ENCODE measurements at regions not wholly inside any gene's neighbourhood (a gene's known extent, or its start where the extent isn't known, plus 50 kb on each side); places are given as distances from the start of the nearest gene placed in this dataset.
"Not testable (repeated sequence)": the region's sequence is repeated elsewhere in the genome, so short reads cannot be mapped to it uniquely, and the experiment has no call there.

GRCh38 chr1:161454865-161455707, 50.2 kb upstream of the FCGR2A start:
- not testable (repeated sequence) for DNase-seq (ENCODE audit: low spot score); ATAC-seq

- ATAC-seq = peak; percentile 57
- peak; percentile 75 for DNase-seq (ENCODE audit: low spot score)
Measured at GRCh38 chr1:161453950-161454864, 51.0 kb upstream of the FCGR2A start.

- ATAC-seq = peak; percentile 14
- DNase-seq (ENCODE audit: low spot score) = not testable (repeated sequence)
Measured at GRCh38 chr1:161451698-161452348, 53.4 kb upstream of the FCGR2A start.

- ATAC-seq = not testable (repeated sequence)
Measured at GRCh38 chr1:161447760-161448332, 57.4 kb upstream of the FCGR2A start.

GRCh38 chr1:161447040-161447759, 58.1 kb upstream of the FCGR2A start:
- DNase-seq (ENCODE audit: low spot score) = not testable (repeated sequence)
- ATAC-seq = peak; percentile 28

More at GRCh38 chr1:161447760-161448332, 57.4 kb upstream of the FCGR2A start:
- not testable (repeated sequence) for DNase-seq (ENCODE audit: low spot score)

GRCh38 chr1:161444725-161445124, 60.5 kb upstream of the FCGR2A start:
- DNase-seq (ENCODE audit: low spot score) = peak; percentile 66
- peak; percentile 48 for ATAC-seq

GRCh38 chr1:161444255-161444654, 61.0 kb upstream of the FCGR2A start:
- not testable (repeated sequence) for DNase-seq (ENCODE audit: low spot score)
- ATAC-seq = peak; percentile 5

GRCh38 chr1:161440312-161440894, 64.9 kb upstream of the FCGR2A start:
- peak; percentile 46 for ATAC-seq
- DNase-seq (ENCODE audit: low spot score) = peak; percentile 47

- DNase-seq (ENCODE audit: low spot score) (no peak), ATAC-seq (no peak)
Measured at GRCh38 chr1:161439280-161440232, 65.7 kb upstream of the FCGR2A start.

GRCh38 chr1:161433191-161433590, 65.5 kb upstream of the CFAP126 start:
- not testable (repeated sequence) for DNase-seq (ENCODE audit: low spot score); ATAC-seq

- DNase-seq (ENCODE audit: low spot score) = no peak
Measured at GRCh38 chr1:161432091-161432490, 64.4 kb upstream of the CFAP126 start.

GRCh38 chr1:161427733-161428516, 60.2 kb upstream of the CFAP126 start:
- ATAC-seq = no peak
- no peak for DNase-seq (ENCODE audit: low spot score)

More at GRCh38 chr1:161432091-161432490, 64.4 kb upstream of the CFAP126 start:
- no peak for ATAC-seq

GRCh38 chr1:161422914-161423313, 55.2 kb upstream of the CFAP126 start:
- ATAC-seq = not testable (repeated sequence)

GRCh38 chr1:161421456-161421855, 53.8 kb upstream of the CFAP126 start:
- DNase-seq (ENCODE audit: low spot score) (no peak), ATAC-seq (no peak)

More at GRCh38 chr1:161422914-161423313, 55.2 kb upstream of the CFAP126 start:
- not testable (repeated sequence) for DNase-seq (ENCODE audit: low spot score)

GRCh38 chr1:161420763-161421455, 53.2 kb upstream of the CFAP126 start:
- DNase-seq (ENCODE audit: low spot score) (no peak), ATAC-seq (no peak)

- ATAC-seq; DNase-seq (ENCODE audit: low spot score): not testable (repeated sequence)
Measured at GRCh38 chr1:161417536-161417935, 49.9 kb upstream of the CFAP126 start.
